ENCODE measurements at regions not wholly inside any gene's neighbourhood (a gene's known extent, or its start where the extent isn't known, plus 50 kb on each side); places are given as distances from the start of the nearest gene placed in this dataset.

DNA sequence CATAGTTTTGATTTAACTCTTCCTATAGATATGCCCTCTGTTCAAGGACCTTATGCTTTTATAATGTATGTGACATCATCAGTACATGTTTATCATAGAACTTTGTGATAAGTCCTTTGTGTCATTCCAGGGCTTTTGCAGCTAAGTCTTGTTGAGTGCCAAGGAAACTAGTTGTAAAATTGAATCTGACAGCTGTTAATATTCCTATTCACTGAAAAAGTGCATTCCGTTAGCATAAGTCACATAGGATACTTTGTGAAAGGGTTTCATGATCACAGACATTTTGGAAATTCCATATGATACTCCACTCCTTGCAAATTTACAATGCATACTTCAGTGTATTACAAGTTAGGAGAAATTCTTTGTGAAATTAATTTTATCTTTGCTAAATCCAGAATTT is 503.4 kb downstream of the CCDC85A start:
- no peak for DNase-seq (ENCODE audit: low spot score)
- in situ Hi-C loops (cut with MboI; ENCODE audit: low sequenced_read_pairs, unreplicated experiment) = no loop called here
- TF ChIP-seq, protein P1, sequence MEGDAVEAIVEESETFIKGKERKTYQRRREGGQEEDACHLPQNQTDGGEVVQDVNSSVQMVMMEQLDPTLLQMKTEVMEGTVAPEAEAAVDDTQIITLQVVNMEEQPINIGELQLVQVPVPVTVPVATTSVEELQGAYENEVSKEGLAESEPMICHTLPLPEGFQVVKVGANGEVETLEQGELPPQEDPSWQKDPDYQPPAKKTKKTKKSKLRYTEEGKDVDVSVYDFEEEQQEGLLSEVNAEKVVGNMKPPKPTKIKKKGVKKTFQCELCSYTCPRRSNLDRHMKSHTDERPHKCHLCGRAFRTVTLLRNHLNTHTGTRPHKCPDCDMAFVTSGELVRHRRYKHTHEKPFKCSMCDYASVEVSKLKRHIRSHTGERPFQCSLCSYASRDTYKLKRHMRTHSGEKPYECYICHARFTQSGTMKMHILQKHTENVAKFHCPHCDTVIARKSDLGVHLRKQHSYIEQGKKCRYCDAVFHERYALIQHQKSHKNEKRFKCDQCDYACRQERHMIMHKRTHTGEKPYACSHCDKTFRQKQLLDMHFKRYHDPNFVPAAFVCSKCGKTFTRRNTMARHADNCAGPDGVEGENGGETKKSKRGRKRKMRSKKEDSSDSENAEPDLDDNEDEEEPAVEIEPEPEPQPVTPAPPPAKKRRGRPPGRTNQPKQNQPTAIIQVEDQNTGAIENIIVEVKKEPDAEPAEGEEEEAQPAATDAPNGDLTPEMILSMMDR (IDR thresholded peaks at IDR 0.05; ENCODE audit: borderline replicate concordance, control extremely low read depth, extremely low read depth, insufficient read depth, missing control alignments) = no peak

DNA sequence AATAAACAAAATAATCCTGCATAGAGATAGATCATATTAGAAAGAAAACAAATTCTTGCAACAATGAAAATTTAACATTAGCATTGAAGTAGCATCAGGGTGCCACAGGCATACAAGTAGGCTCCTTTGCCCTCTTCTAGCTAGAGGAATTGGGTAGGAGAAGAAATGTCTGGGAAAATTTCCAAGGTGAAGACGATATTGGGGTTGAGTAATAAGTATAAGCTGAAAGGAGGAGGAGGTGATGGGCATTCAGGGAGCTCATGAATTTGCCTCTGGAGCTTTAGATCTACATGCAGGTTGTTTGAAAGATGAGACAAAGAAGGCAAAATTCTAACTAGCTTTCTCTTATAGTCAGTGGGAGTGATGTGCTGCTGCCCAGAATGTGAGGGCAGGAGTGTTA is 504.9 kb downstream of the CCDC85A start:
- DNase-seq (ENCODE audit: low spot score) = no peak
- TF ChIP-seq, protein P1 (IDR thresholded peaks at IDR 0.05; ENCODE audit: borderline replicate concordance, control extremely low read depth, extremely low read depth, insufficient read depth, missing control alignments) = no peak
- in situ Hi-C loops (cut with MboI; ENCODE audit: low sequenced_read_pairs, unreplicated experiment) = no loop called here

GRCh38 chr2:56693501-56693900 is 509.7 kb downstream of the CCDC85A start:
- no peak for DNase-seq (ENCODE audit: low spot score)
- in situ Hi-C loops (cut with MboI; ENCODE audit: low sequenced_read_pairs, unreplicated experiment) = no loop called here
- TF ChIP-seq, protein P1 (IDR thresholded peaks at IDR 0.05; ENCODE audit: borderline replicate concordance, control extremely low read depth, extremely low read depth, insufficient read depth, missing control alignments) = no peak

- no peak for DNase-seq (ENCODE audit: low spot score)
- TF ChIP-seq, protein P1 (IDR thresholded peaks at IDR 0.05; ENCODE audit: borderline replicate concordance, control extremely low read depth, extremely low read depth, insufficient read depth, missing control alignments) = no peak
- in situ Hi-C loops (cut with MboI; ENCODE audit: low sequenced_read_pairs, unreplicated experiment) = no loop called here
Observed at GRCh38 chr2:56703001-56703400, 519.2 kb downstream of the CCDC85A start.

DNA sequence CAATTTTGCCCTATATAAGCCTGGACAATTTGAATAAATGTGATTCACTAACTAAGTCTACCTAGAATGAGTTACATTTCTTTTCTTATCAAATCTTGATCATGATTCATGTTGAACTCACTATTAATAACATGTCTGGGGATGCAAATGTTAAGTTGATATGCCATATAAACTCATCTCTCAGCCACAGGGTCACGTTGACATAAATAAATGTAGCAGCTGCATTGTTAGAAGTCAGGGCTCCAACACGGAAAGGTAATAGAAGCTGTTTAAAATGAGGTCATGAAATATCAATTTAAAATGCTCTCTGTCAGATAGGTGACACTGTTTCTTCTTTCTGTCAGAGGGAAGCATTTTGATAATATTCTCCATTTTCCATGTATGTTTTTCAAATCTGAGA is 521.9 kb downstream of the CCDC85A start:
- TF ChIP-seq, protein P1 (IDR thresholded peaks at IDR 0.05; ENCODE audit: borderline replicate concordance, control extremely low read depth, extremely low read depth, insufficient read depth, missing control alignments) = no peak
- no peak for DNase-seq (ENCODE audit: low spot score)
- in situ Hi-C loops (cut with MboI; ENCODE audit: low sequenced_read_pairs, unreplicated experiment) = no loop called here

DNA sequence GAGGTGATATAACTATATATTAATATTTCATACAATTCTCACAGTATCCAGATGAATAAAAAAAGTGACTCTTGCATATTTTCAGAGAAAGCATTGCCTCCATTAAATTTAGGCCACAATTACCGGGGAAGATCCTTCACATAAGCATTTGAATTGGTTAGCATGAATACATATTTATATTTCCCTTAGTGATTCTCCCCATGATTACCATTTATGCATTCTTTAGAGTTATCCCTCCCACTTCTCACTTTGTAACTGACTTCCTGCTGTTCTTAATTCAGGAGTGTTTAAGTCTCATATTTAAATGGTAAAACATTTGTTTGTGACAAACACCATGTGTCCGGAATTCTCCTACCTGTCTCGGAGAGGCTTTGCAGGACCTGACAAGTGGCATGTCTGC is 523.4 kb downstream of the CCDC85A start:
- TF ChIP-seq, protein P1 (IDR thresholded peaks at IDR 0.05; ENCODE audit: borderline replicate concordance, control extremely low read depth, extremely low read depth, insufficient read depth, missing control alignments) = no peak
- no peak for DNase-seq (ENCODE audit: low spot score)
- in situ Hi-C loops (cut with MboI; ENCODE audit: low sequenced_read_pairs, unreplicated experiment) = no loop called here

- TF ChIP-seq, protein P1 (IDR thresholded peaks at IDR 0.05; ENCODE audit: borderline replicate concordance, control extremely low read depth, extremely low read depth, insufficient read depth, missing control alignments) = no peak
- DNase-seq (ENCODE audit: low spot score) = no peak
- in situ Hi-C loops (cut with MboI; ENCODE audit: low sequenced_read_pairs, unreplicated experiment) = no loop called here
Observed at GRCh38 chr2:56707650-56708049, 523.9 kb downstream of the CCDC85A start.

Measured in GM13976 (cell line).